ENCODE measurements at regions not wholly inside any gene's neighbourhood (a gene's known extent, or its start where the extent isn't known, plus 50 kb on each side); places are given as distances from the start of the nearest gene placed in this dataset.

DNA sequence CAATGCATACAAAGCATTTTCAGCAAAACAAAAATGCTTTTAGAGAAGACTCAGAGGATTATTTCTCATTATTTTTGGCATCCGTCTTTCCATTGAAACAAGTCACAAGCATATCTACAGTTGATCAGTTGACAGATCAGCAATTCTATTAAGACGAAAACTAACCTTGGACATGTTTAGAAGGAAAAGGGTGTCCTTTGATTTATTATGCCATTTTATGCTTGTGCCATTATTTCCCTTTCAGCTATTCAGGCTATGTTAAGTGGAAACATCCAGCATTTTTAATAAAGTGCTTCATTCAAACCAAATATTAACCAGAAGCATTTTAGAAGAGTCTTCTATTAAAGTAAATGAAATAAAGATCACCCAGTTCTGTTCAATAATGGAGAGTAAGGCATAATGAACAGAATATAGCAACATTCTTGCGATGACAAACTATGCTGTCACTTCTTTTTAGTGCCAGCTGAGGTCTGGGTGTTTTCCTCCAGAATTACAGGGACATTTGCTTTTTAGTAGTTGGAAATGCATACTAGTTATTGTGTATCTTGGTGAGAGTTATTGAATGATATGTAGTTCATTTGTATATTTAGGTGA is 481.4 kb downstream of the PLA2G4A start:
- DNase-seq (ENCODE audit: low spot score) = no peak

DNA sequence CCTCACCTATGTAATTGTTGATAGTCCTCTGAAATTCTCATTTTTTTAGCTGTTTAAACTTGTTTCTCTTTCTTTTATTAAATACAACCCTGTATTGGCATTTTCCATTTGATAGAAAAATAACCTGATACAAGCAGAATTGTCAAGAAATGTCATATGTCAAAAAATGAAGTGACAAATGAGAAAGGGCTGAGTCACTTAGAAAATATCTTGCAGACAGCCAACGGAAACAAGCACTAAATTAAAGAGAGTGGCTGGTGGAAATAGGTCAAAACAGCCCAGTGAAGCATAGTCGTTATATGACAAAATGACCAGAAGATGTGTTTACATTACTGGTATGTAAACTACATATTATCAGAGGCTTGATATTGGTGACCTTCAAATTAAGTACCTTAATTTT is 484.4 kb downstream of the PLA2G4A start:
- DNase-seq (ENCODE audit: low spot score) = no peak

DNA sequence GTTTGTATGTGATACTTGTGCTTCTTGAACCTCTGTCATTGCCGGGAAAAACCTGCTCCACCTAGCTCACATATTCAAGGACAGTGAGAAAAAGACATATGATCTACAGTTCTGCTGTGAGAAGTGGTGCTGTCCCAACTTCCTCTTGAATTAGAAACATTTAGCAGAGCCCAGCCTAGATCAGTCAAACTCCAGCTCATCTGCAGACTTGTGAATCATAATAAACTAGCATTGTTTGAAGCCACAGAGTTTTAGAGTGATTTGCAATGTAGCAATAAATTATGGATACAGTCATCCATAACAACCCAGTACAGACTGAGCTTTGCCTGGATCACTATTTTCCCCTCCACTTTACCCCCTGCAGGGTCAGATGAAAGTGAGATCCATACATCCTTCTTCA is 497.8 kb downstream of the PLA2G4A start:
- DNase-seq (ENCODE audit: low spot score) = no peak

DNA sequence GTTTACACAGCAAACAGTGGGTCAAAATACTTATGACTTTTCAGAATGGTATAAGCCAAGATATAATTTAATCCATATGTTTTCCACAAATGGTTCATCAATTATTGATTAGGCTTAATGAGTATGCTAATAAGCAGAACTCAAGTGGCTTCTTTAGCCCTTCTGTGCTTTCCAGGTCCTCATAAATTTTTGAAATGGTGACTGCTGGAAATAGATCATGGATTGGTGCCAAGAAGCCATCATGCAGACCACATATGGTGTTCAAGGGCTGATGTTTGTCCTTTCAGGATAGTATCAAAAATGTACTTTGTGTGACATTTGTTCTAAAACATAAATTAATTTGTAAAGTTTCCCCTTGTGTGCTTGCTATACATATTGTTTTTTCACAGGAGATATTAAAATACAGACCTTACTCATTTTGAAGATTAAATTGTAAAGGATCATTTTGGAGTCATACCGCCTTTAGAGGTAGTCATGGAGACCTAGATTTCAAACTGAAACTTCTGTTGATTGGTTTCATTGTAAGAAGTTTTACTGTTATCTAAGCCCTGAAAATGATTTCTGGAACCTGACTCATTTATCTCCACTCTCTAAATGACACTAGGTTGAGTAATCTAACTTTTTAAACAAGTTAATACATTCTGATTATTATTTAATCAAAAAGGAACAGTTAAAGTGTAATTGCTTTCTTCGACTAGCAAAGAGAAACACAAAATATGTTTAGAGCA is 507.9 kb downstream of the PLA2G4A start:
- no peak for DNase-seq (ENCODE audit: low spot score)

DNA sequence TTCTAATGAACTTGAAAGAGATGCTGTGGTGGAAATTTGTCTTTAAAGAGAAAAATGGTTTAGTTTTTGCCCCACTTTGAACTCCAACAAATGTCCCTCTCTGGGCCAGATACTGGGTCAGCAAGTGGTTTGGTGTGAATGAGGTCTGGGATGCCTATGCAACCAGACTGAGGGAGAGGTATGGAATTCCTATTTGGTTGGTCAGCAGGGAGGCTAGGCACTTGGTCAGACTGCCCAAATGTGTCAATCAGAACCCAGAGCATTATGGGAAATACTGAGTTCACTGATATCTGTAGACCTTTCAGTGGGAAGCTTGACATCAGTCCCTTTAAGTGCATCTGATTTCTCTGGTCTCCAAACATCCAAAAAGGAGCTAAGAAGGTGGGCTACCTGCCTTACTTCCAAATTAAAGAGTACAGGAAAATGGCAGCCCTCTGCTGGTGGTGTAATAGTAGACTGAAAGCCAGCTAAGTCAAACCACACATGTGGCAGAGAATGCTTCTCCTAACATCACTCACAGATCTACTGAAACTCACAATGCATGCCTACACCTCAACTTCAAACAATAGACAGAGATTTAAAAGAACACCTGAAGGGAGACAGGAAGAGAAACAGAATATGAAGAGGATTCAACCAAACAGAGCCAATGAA is 510.1 kb downstream of the PLA2G4A start:
- DNase-seq (ENCODE audit: low spot score) = no peak

DNA sequence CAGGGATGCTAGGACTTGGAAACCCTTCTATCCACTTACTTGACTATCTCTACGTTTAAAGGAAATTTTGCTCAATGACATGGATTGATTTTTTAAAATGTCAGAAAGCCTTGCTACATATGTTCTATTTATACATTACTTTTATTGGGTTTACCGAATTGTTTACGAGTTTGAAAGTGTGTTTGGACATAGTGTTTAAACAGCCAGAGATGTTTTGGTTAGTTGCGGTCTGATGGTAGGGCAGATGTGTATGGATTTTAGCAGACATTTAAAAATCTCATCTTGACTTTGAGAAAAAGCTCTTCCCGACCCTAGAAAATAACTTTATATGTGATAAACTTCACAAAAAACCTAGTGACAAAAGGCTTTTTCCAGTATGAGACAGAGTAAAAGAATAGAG is 513.7 kb downstream of the PLA2G4A start:
- no peak for DNase-seq (ENCODE audit: low spot score)

DNA sequence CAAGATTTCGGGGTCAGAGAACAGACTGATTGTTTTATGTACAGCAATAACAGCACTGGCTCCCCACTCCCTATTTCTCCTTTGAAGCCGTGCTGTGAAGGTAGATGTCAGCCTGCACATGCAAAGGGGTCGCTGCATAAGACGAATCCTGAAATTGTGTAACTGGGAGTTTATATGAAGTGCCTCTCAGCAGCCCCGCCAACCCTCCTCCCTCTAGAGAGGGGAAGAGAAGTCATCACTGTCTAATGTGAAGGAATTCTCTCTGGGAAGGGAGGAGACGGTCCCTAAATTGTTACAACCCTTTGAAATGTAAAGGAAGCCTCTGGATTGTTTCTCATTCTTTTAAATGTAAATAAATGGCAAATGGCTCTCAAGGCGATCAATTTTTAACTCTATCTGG is 545.3 kb downstream of the PLA2G4A start:
- DNase-seq (ENCODE audit: low spot score) = no peak

DNA sequence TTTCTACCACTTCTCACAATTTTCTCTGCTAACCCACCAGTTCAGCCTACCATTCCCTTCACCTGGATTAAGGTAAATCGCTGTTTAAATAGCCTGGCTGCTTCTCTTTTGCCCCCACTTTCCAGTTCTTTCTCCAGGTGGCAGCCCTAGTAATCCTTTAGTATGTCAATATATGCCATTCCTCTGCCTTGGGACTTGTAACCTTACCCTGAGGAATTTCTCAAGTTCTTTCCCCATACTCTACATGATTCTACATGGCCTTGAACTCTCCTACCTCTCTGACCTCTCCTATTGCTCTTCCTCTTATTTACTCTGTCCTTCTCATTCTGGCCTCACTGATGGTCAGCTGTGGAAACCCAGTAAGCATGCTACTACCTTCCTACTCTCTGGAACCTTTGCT is 546.0 kb downstream of the PLA2G4A start:
- no peak for DNase-seq (ENCODE audit: low spot score)

DNA sequence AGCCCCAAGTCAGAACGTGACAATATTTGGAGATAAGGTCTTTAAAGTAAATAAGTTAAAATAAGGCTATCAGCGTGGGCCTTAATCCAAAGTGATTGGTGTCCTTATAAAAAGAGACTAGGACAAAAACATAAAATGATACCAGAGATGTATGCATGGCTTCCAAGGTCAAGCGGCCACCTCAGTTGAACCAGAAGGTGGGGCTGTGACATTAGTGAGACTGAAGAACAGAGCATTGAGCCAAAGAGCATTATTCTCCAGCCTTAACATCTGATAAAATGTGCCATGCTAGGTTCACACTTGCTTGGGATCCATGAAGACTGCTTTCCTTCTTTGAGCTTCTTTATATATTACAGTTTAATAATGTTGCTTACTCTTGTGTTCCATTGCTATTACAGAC is 554.6 kb downstream of the PLA2G4A start:
- DNase-seq (ENCODE audit: low spot score) = no peak

DNA sequence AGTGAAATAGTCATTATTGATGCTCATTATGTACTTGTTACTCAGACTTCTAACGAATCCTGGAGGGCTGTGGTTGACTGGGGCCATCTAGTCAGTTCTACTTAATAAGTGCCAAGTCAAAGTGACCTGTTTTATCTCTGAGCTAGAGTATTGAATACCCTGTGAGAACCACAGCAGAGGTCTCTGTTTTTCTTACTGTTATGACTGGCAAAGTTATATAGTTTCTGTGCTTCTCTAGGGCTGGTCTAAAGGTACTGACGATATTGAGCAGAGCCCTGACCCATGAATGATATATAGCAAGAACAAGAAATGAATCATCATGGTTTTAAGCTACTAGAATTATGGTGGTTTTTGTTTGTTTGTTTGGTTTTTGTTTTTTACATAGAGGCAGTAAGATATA is 555.8 kb downstream of the PLA2G4A start:
- no peak for DNase-seq (ENCODE audit: low spot score)

DNA sequence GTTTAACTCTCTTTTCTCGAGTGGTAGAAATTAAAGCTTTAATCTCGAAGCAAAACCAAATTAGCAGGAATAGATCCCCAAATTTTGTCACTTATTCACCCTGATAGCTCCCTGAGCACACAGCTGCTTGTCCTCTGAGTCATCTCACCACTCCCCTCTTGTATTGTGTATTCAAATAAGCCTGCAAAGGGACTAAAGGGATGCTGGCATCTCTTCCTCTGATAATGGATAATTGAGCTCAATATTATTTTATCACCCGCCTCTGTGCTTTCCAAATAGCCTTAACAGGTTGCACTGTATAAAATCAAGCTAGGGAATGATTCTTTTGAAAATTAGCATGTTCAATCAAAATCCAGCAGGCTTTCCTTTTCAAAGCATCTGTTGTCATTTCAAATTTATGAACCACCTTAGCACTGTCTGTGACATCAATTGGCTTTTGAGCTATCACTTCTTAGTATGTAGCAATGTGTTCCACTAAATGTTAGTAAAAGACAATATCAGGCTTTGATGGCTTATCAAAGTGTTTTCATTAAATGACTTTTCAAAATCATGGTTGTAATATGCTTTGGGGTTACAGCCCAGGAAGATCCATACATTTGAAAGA is 561.6 kb downstream of the PLA2G4A start:
- DNase-seq (ENCODE audit: low spot score) = no peak

DNA sequence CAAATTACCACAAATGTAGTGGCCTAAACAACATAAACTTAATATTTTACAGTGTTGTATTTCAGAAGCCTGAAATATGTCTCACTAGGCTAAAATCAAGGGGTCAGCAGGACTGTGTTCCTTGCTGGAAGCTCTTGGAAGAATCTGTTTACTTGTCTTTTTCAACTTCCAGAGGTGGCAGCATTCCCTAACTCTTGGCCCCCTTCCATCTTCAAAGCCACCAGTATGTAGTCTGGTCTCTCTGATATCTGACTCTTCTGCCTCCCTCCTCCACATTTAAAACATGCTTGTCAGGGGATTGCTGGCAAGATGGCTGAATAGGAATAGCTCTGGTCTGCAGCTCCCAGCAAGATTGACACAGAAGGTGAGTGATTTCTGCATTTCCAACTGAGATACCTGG is 567.5 kb downstream of the PLA2G4A start:
- DNase-seq (ENCODE audit: low spot score) = no peak

DNA sequence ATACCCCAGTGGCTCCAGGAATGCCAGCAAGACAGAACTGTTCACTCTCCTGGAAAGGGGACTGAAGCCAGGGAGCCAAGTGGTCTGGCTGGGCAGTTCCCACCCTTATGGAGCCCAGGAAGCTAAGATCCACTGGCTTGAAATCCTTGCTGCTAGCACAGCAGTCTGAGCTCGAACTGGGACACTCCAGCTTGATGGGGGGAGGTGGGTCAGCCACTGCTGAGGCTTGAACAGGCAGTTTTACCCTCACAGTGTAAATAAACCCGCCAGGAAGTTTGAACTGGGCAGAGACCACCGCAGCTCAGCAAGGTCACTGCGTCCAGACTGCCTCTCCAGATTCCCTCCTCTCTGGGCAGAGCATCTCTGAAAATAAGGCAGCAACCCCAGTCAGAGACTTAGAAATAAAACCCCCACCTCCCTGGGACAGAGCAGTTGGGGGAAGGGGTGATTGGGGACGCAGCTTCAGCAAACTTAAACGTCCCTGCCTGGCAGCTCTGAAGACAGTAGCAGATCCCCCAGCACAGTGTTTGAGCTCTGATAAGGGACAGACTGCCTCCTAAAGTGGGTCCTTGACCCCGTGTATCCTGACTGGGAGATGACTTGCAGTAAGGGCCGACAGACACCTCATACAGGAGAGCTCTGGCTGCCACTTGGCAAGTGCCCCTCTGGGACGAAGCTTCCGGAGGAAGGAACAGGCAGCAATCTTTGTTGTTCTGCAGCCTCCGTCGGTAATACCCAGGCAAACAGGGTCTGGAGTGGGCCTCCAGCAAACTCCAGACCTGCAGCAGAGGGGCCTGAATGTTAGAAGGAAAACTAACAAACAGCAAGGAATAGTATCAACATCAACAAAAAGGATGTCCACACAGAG is 568.4 kb downstream of the PLA2G4A start:
- no peak for DNase-seq (ENCODE audit: low spot score)

DNA sequence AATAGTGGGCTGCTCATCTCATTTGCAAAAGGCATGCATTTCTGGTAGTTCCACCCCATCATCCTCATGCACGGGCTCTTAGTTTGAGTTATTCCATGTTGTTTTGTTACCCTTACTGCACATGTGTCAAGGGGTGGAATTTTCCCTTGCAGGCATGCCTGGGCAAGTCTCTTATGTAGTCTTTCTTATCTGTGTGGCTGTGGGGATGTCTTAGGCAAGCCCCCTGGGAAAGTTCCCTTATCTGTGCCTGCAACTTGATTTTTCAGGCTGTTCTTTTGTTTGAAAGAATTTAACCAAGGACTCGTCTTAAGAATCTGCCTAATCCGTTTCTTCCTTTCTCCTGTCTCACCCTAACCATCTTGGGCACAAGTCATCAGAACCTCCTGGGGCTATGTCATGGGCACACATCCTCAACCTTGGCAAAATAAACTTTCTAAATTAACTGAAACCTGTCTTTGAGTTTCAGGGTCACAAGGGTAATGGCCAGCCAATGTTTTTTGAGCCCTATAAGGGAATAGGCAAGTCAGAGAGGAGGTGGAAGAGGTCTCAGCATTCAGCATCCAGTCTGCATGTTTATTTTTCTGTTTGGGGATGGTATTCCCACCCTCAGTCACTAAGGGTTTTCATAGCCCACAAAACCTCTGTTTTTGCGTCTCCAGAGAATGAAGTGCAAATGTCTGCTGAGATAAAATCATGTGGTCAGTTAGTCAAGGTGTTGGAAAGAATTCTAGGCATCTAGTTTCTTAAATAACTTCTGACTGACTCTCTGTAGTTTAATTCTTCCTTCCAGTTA is 579.7 kb downstream of the PLA2G4A start:
- DNase-seq (ENCODE audit: low spot score) = no peak

DNA sequence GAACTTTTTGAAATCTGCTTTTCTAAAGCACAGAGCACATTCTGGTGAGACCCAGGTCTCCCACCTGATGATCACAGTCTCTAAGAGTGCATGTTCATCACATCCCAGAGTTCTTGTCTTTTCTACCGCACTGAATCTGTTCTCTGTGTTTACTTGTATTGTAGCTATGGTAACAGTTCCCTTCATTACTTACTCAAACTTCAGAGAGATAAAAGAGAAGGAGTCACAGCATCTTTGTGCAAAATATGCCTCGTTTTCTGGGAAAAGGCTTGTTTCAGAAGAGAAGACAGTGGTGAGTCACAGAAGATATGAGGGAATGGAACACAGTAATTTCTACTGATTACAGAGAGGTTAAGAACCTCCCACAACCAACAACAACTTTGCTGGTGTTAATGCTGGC is 580.6 kb downstream of the PLA2G4A start:
- DNase-seq (ENCODE audit: low spot score) = no peak

DNA sequence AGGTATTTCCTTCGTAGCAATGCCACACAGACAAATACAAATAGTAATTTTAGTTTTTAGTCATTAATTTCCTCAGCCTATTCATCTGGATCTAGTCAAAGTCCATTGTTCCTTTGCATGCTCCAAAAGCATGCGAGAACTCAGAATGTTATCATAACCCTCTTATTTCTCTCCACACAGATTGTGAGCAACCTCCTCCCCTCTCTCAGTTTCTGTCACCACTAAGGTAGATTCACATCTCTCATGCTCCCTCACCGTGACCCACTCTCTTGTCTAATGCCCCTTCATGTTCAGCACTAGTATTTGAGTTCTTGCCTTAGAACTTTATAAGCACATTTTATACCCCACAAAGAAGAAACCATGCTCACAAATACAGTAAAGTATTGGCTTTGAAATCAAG is 582.4 kb downstream of the PLA2G4A start:
- DNase-seq (ENCODE audit: low spot score) = no peak

DNA sequence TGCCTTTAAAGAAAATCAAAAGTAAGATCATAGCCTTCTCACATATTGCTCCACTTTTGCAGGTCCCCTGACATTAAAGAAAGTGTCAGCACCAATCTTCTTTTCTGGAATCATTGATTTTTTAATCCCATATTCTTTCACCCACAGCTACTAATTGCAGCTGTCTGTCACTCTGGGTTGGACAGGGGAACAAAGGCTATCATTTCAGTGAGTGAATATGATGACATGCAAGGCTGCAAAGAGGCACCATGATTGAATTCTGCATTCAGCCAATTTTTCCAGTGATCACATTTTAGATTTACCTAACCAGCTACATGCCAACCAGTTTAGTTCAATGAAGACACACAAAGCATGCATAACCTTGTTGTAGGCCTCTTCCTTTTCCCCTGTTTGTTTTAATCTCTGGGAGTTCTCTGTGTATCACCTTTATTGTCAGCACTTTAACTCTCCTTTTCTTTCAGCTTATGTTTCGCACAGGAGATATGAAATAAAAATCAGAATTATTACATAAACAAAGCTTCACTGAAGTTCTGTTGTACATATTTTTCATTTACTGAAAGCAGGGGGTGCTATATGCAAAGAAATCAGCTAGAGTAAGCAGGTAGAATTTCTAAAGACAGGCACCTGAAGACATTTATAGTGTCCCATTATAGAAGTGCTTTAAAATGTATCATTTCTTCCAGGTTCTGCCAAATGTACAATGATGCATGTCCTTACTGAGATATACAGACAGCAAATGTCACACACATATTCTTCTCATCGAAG is 584.8 kb downstream of the PLA2G4A start:
- no peak for DNase-seq (ENCODE audit: low spot score)

DNA sequence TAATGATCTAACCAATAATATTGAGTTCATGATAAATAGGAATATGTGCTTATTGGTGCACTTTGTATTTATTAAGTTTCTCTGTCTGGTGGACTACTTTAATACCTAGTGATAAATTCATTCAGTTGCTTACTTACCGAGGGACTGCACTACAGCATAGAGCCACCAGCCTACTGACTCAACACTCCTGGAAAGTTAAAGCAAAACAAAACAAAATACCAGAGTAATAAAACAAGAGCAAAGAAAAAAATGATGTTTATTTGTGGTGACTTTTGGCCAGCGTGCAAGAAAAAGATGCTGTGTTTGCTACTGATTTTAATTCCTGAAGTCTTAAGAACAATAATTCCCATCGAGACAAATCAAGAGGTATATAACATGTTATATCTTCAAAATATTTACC is 586.3 kb downstream of the PLA2G4A start:
- DNase-seq (ENCODE audit: low spot score) = no peak

DNA sequence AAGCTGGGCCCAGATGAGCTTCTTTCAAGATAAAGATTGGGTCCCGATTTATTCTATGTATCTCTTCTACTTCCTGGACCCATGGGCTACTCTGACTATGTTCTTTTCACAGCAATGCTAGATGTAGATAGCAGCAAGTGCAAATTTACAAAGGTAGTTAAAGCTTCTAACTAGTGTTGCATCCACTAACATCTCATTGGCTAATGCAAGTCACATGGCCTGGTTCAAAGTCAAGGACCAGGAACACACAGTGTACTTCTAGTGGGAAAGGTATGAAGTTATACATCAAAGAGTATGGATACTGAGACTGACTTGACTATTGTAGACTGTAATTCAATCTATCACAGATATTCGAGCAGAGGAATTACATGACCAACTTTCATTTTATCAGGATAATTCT is 588.8 kb downstream of the PLA2G4A start:
- DNase-seq (ENCODE audit: low spot score) = no peak

DNA sequence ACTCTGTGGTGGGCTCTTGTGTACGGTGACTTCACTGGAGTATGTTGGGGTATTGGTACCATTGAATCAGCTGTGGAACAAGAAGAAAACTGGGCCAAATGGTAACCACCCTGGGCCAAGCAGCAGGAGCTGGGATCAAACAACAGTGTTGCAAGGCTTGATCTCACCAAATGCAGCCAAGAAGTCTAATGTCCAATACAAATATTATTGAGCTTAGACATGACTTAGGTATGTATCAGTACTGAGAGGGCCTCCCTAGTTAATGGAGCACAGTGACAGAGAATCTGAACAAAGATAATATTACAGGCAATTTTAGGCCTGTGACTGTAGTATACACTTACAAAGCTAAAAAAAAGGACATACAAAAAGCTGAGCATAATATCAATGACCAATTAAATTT is 604.8 kb downstream of the PLA2G4A start:
- no peak for DNase-seq (ENCODE audit: low spot score)

DNA sequence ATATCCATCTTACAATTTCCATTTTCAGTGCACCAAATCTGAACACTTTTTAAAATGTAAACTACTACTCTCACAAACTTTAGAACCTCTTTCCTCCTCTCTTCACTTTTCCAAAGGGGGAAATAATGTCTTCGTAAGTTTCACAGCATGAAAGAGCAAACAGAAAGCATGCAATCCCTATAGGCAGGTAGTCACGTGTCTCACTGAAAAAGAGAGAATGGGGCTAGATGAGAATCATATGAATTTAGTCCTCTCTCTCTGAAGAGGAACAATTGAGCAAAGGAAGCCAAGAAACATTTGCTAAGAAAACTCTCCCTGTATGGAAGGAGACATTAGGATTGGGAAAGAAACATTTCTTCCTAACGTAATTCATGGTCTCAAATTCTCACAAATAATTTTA is 613.9 kb downstream of the PLA2G4A start:
- DNase-seq (ENCODE audit: low spot score) = no peak
